ENCODE measurements at regions not wholly inside any gene's neighbourhood (a gene's known extent, or its start where the extent isn't known, plus 50 kb on each side); places are given as distances from the start of the nearest gene placed in this dataset.

GRCh38 chr1:193658081-193658480 lies 471.7 kb upstream of the B3GALT2 start:
- no peaks in the 10 kb centered on the region for H3K4me1 ChIP-seq (ENCODE audit: insufficient read depth, low read length)
- H3K27ac ChIP-seq (ENCODE audit: low read length) = no peak overlapping the region
- H2AFZ ChIP-seq (ENCODE audit: low read depth, low read length) = no peak overlapping the region
- H3K27me3 ChIP-seq (ENCODE audit: insufficient read depth, low read length, poor library complexity) = no peaks in the 10 kb centered on the region
- DNase-seq = no peak
- no peaks in the 10 kb centered on the region for H3K9me3 ChIP-seq (ENCODE audit: insufficient read depth, low read length, severe bottlenecking)
- TF ChIP-seq CTCF (IDR thresholded peaks at IDR 0.05; ENCODE audit: borderline replicate concordance, extremely low read depth, low read length, poor library complexity, severe bottlenecking) (no peak), EZH2 (IDR thresholded peaks at IDR 0.05; ENCODE audit: borderline replicate concordance, low read depth, low read length, severe bottlenecking) (no peak)
- H3K4me2 ChIP-seq (ENCODE audit: insufficient read depth, low read length) = no peak overlapping the region
- no peaks in the 10 kb centered on the region for H3K79me2 ChIP-seq (ENCODE audit: insufficient read depth, low read length)
- H4K20me1 ChIP-seq (ENCODE audit: insufficient read depth, low read length) = no peaks in the 10 kb centered on the region
- H3K9ac ChIP-seq (ENCODE audit: low read depth, low read length) = no peak overlapping the region
- ATAC-seq (ENCODE audit: insufficient read depth, low read depth) = no peak
- H3K4me3 ChIP-seq (ENCODE audit: low read depth in 1 of 2, low read length in 2 of 2) = no peak overlapping the region
- H3K36me3 ChIP-seq (ENCODE audit: insufficient read depth, low read length) = no peaks in the 10 kb centered on the region

GRCh38 chr1:193657552-193657951 lies 471.1 kb upstream of the B3GALT2 start:
- TF ChIP-seq EZH2 (IDR thresholded peaks at IDR 0.05; ENCODE audit: borderline replicate concordance, low read depth, low read length, severe bottlenecking) (no peak), CTCF (IDR thresholded peaks at IDR 0.05; ENCODE audit: borderline replicate concordance, extremely low read depth, low read length, poor library complexity, severe bottlenecking) (no peak)
- H3K4me2 ChIP-seq (ENCODE audit: insufficient read depth, low read length) = no peak overlapping the region
- no peak overlapping the region for H2AFZ ChIP-seq (ENCODE audit: low read depth, low read length)
- no peaks in the 10 kb centered on the region for H3K36me3 ChIP-seq (ENCODE audit: insufficient read depth, low read length)
- H3K4me3 ChIP-seq (ENCODE audit: low read depth in 1 of 2, low read length in 2 of 2) = no peak overlapping the region
- no peaks in the 10 kb centered on the region for H3K79me2 ChIP-seq (ENCODE audit: insufficient read depth, low read length)
- no peak overlapping the region for H3K9ac ChIP-seq (ENCODE audit: low read depth, low read length)
- no peak overlapping the region for H3K27ac ChIP-seq (ENCODE audit: low read length)
- no peak for DNase-seq
- H3K9me3 ChIP-seq (ENCODE audit: insufficient read depth, low read length, severe bottlenecking) = no peaks in the 10 kb centered on the region
- ATAC-seq (ENCODE audit: insufficient read depth, low read depth) = no peak
- no peaks in the 10 kb centered on the region for H3K27me3 ChIP-seq (ENCODE audit: insufficient read depth, low read length, poor library complexity)
- no peaks in the 10 kb centered on the region for H3K4me1 ChIP-seq (ENCODE audit: insufficient read depth, low read length)
- H4K20me1 ChIP-seq (ENCODE audit: insufficient read depth, low read length) = no peaks in the 10 kb centered on the region

- DNase-seq (no peak), ATAC-seq (ENCODE audit: insufficient read depth, low read depth) (no peak)
- H3K4me3 ChIP-seq (ENCODE audit: low read depth in 1 of 2, low read length in 2 of 2) = no peak overlapping the region
- no peak overlapping the region for H3K4me2 ChIP-seq (ENCODE audit: insufficient read depth, low read length)
- no peaks in the 10 kb centered on the region for H4K20me1 ChIP-seq (ENCODE audit: insufficient read depth, low read length)
- H3K27ac ChIP-seq (ENCODE audit: low read length) = no peak overlapping the region
- no peaks in the 10 kb centered on the region for H3K4me1 ChIP-seq (ENCODE audit: insufficient read depth, low read length)
- TF ChIP-seq CTCF (IDR thresholded peaks at IDR 0.05; ENCODE audit: borderline replicate concordance, extremely low read depth, low read length, poor library complexity, severe bottlenecking) = no peak
- TF ChIP-seq EZH2 (IDR thresholded peaks at IDR 0.05; ENCODE audit: borderline replicate concordance, low read depth, low read length, severe bottlenecking) = no peak
- H3K79me2 ChIP-seq (ENCODE audit: insufficient read depth, low read length) = no peaks in the 10 kb centered on the region
- no peaks in the 10 kb centered on the region for H3K36me3 ChIP-seq (ENCODE audit: insufficient read depth, low read length)
- H3K9ac ChIP-seq (ENCODE audit: low read depth, low read length) = no peak overlapping the region
- no peak overlapping the region for H2AFZ ChIP-seq (ENCODE audit: low read depth, low read length)
- no peaks in the 10 kb centered on the region for H3K9me3 ChIP-seq (ENCODE audit: insufficient read depth, low read length, severe bottlenecking)
- H3K27me3 ChIP-seq (ENCODE audit: insufficient read depth, low read length, poor library complexity) = no peaks in the 10 kb centered on the region
Measured at GRCh38 chr1:193656841-193657240, 470.4 kb upstream of the B3GALT2 start.
